CD4-positive, CD25-positive, alpha-beta regulatory T cell (primary cell): ENCODE measurements at regions not wholly inside any gene's neighbourhood (a gene's known extent, or its start where the extent isn't known, plus 50 kb on each side); places are given as distances from the start of the nearest gene placed in this dataset.

ENCODE experiments used
- ATAC-seq, 2 donors: fragments of 150-1000 bp; cut with Tn5 transposase; one replicate each; pipeline ENCODE4 v1.10.0; 2021; ENCODE audit warnings: low read depth in 2 of 2, moderate number of reproducible peaks in 2 of 2, moderate library complexity in 1 of 2
- DNase-seq, 3 donors: peaks; one replicate each; pipeline versions ENCODE4 v3.0.0 to v3.0.0-alpha.2; 2012 to 2022; ENCODE audit warnings: mixed read lengths in 1 of 3
- H3K27ac ChIP-seq: one replicate; pipeline ENCODE4 v1.7.0; 2013; ENCODE audit warnings: mild to moderate bottlenecking, low read length; ENCODE audit not compliant: insufficient read depth, poor library complexity, severe bottlenecking
- H3K27me3 ChIP-seq: one replicate; pipeline ENCODE4 v1.7.0; 2013; ENCODE audit warnings: low read length; ENCODE audit not compliant: control insufficient read depth, insufficient read depth
- H3K36me3 ChIP-seq: one replicate; pipeline ENCODE4 v1.7.0; 2013; ENCODE audit warnings: mild to moderate bottlenecking, low read length, moderate library complexity; ENCODE audit not compliant: control insufficient read depth, insufficient read depth
- H3K4me1 ChIP-seq: 2 replicates; pipeline ENCODE4 v1.7.0; 2013; ENCODE audit warnings: mild to moderate bottlenecking, low read length; ENCODE audit not compliant: insufficient read depth, control insufficient read depth, poor library complexity, severe bottlenecking
- H3K4me3 ChIP-seq: one replicate; pipeline ENCODE4 v1.7.0; 2013; ENCODE audit warnings: low read depth, mild to moderate bottlenecking, low read length, moderate library complexity
- H3K9me3 ChIP-seq, 2 experiments: 1 replicate in 1 of 2; 2 replicates in 1 of 2; pipeline ENCODE4 v1.7.0; 2013; ENCODE audit warnings: low read length in 2 of 2, mild to moderate bottlenecking in 1 of 2, moderate library complexity in 1 of 2; ENCODE audit not compliant: control insufficient read depth in 2 of 2
- H3K27ac Mint-ChIP-seq, 3 donors: one replicate each; pipeline ENCODE4 v1.8.0; 2020 to 2022; ENCODE audit warnings: mild to moderate bottlenecking in 3 of 3, mixed read lengths in 3 of 3, moderate library complexity in 2 of 3
- H3K27me3 Mint-ChIP-seq: one replicate; pipeline ENCODE4 v1.8.0; 2022; ENCODE audit warnings: mild to moderate bottlenecking, mixed read lengths
- H3K36me3 Mint-ChIP-seq: one replicate; pipeline ENCODE4 v1.8.0; 2020; ENCODE audit warnings: mixed read lengths
- H3K4me1 Mint-ChIP-seq, 4 donors: one replicate each; pipeline ENCODE4 v1.8.0; 2020 to 2022; ENCODE audit warnings: mixed read lengths in 4 of 4, mild to moderate bottlenecking in 1 of 4
- H3K4me3 Mint-ChIP-seq, 4 donors: one replicate each; pipeline ENCODE4 v1.8.0; 2020 to 2022; ENCODE audit warnings: mild to moderate bottlenecking in 4 of 4, mixed read lengths in 4 of 4, moderate library complexity in 3 of 4
- H3K9me3 Mint-ChIP-seq, 7 donors: one replicate each; pipeline ENCODE4 v1.8.0; 2020 to 2022; ENCODE audit warnings: mixed read lengths in 7 of 7, mild to moderate bottlenecking in 3 of 7, moderate library complexity in 2 of 7

DNA sequence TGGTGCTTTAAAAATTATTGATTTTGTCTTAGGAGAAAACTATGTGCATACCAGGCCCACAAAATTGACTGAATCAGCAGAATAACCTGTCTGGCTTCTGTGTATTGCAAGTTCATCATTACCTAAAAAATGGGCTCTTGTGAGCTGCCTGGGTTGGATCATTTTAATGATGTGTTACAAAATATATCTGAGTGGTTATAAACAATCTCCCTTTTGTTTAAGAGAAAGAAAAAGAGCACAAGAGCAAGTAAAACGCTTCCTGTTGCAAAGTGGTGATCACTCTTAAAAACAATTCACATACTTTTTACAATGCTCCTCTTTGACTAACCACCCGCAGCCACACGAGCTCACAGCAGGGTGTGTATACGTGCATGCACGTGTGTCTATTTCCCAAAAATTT is 335.1 kb downstream of the HDGFL1 start:
- H3K36me3 Mint-ChIP-seq: no peaks in the 10 kb centered on the region
- H3K27me3 Mint-ChIP-seq: no peaks in the 10 kb centered on the region
- no peaks in the 10 kb centered on the region for H3K9me3 ChIP-seq
- H3K4me1 Mint-ChIP-seq: no peaks in the 10 kb centered on the region
- no peak overlapping the region for H3K27ac Mint-ChIP-seq
- DNase-seq (no peak), ATAC-seq (no peak)
- no peak overlapping the region for H3K27ac ChIP-seq
- H3K36me3 ChIP-seq: no peaks in the 10 kb centered on the region
- H3K9me3 Mint-ChIP-seq: peaks cover 2 to 16% (median 6%) of the 10 kb centered on the region in 7 donors
- no peak overlapping the region for H3K4me3 ChIP-seq
- H3K4me1 ChIP-seq: no peaks in the 10 kb centered on the region
- H3K4me3 Mint-ChIP-seq: no peak overlapping the region
- H3K27me3 ChIP-seq: no peaks in the 10 kb centered on the region

DNA sequence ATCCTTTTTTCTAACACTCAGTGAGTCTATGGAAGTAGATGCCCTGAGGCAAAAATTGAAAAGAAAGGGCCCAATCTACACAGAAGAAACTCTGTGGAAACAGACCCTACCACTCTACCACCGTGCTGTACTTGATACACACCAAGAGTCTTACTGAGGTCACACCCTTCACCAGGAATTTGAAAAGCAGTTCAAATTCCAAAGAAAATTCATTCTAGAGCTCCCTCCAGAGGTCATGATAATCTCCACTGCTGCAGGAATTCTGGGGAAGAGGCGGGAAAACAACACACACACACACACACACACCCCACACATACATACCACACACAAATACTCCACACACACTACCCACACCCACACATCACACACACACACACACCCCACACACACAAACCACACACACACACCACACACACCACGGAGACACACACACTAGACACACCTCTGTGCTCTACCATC is 336.8 kb downstream of the HDGFL1 start:
- no peaks in the 10 kb centered on the region for H3K27me3 Mint-ChIP-seq
- no peaks in the 10 kb centered on the region for H3K4me1 ChIP-seq
- no peak overlapping the region for H3K4me3 Mint-ChIP-seq
- no peaks in the 10 kb centered on the region for H3K36me3 ChIP-seq
- no peaks in the 10 kb centered on the region for H3K9me3 ChIP-seq
- no peak overlapping the region for H3K4me3 ChIP-seq
- H3K27ac ChIP-seq: no peak overlapping the region
- ATAC-seq (no peak), DNase-seq (no peak)
- no peaks in the 10 kb centered on the region for H3K27me3 ChIP-seq
- peaks cover 2 to 18% (median 6%) of the 10 kb centered on the region in 7 donors for H3K9me3 Mint-ChIP-seq
- no peak overlapping the region for H3K27ac Mint-ChIP-seq
- H3K36me3 Mint-ChIP-seq: no peaks in the 10 kb centered on the region
- H3K4me1 Mint-ChIP-seq: no peaks in the 10 kb centered on the region

DNA sequence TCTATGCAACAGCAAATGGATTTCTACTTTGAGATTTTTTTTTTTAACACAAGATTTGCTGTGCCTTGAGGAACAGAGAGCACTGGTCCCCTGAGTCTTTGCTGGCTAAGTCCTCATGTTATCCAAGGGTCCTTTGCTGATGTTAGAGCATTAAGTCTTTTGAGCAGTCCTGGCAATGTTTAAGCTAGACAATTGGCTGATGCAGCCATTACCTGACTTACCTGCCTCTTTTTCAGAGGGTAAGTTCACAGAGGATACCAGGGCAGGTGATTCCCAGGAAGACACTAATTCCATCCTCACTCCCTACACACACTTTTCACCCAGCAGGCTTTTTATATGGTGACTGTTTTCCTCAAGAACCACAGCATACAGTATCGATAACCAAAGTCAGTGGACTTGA is 337.7 kb downstream of the HDGFL1 start:
- Mint-ChIP-seq H3K27ac (no peak overlapping the region), H3K9me3 (peaks cover 2 to 18% (median 6%) of the 10 kb centered on the region in 7 donors), H3K27me3 (no peaks in the 10 kb centered on the region), H3K4me1 (no peaks in the 10 kb centered on the region), H3K4me3 (no peak overlapping the region), H3K36me3 (no peaks in the 10 kb centered on the region)
- ATAC-seq: no peak
- no peak overlapping the region for H3K27ac ChIP-seq
- no peak for DNase-seq
- H3K4me1 ChIP-seq: no peaks in the 10 kb centered on the region
- no peaks in the 10 kb centered on the region for H3K36me3 ChIP-seq
- no peaks in the 10 kb centered on the region for H3K27me3 ChIP-seq
- no peaks in the 10 kb centered on the region for H3K9me3 ChIP-seq
- H3K4me3 ChIP-seq: no peak overlapping the region

DNA sequence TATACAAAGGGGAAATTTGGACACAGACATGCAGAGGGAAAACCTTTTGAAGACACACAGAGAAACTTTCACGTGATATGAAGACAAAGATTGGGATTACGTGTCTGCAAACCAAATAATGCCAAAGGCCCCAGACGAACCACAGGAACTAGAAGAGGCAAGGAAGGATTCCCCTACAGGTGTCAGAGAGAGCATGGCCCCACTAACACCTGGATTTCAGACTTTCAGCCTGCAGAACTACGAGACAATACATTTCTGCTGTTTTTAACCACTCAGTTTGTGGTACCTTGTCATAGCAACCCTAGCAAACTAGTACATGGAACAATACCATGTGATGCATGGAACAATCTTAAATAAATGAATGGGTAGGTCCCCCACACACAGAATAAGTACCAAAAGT is 341.0 kb downstream of the HDGFL1 start:
- Mint-ChIP-seq H3K27ac (no peak overlapping the region), H3K27me3 (no peaks in the 10 kb centered on the region), H3K4me1 (no peaks in the 10 kb centered on the region), H3K36me3 (no peaks in the 10 kb centered on the region), H3K9me3 (peaks cover 0 to 20% (median 6%) of the 10 kb centered on the region in 7 donors), H3K4me3 (no peak overlapping the region)
- DNase-seq (no peak), ATAC-seq (no peak)
- no peaks in the 10 kb centered on the region for H3K4me1 ChIP-seq
- H3K27me3 ChIP-seq: no peaks in the 10 kb centered on the region
- no peaks in the 10 kb centered on the region for H3K9me3 ChIP-seq
- H3K4me3 ChIP-seq: no peak overlapping the region
- no peak overlapping the region for H3K27ac ChIP-seq
- H3K36me3 ChIP-seq: no peaks in the 10 kb centered on the region

DNA sequence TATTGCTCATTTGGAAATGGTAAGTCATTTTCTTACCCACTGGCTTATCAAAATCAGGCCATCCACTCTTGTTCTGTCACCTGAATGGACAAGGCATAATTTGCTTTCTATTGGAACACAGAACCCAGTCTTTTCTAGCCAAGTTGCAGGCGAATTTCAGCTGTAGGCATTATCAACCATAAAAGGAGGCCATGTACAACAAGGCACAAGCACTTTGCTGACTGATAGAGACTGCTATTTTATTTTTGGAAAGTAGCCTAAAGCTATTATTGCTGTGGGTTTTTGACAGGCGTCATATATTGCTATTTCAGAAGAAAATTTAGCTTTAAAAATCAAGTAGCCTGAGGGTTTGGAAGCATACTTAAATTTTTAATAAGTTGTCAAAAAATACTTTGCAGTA is 344.2 kb downstream of the HDGFL1 start:
- no peaks in the 10 kb centered on the region for H3K9me3 ChIP-seq
- Mint-ChIP-seq H3K4me3 (no peak overlapping the region), H3K36me3 (no peaks in the 10 kb centered on the region), H3K9me3 (peaks cover 0 to 13% (median 3%) of the 10 kb centered on the region in 7 donors), H3K27me3 (no peaks in the 10 kb centered on the region), H3K27ac (no peak overlapping the region), H3K4me1 (no peaks in the 10 kb centered on the region)
- H3K27me3 ChIP-seq: no peaks in the 10 kb centered on the region
- no peaks in the 10 kb centered on the region for H3K4me1 ChIP-seq
- no peak overlapping the region for H3K4me3 ChIP-seq
- no peak for ATAC-seq
- H3K36me3 ChIP-seq: no peaks in the 10 kb centered on the region
- H3K27ac ChIP-seq: no peak overlapping the region
- no peak for DNase-seq

DNA sequence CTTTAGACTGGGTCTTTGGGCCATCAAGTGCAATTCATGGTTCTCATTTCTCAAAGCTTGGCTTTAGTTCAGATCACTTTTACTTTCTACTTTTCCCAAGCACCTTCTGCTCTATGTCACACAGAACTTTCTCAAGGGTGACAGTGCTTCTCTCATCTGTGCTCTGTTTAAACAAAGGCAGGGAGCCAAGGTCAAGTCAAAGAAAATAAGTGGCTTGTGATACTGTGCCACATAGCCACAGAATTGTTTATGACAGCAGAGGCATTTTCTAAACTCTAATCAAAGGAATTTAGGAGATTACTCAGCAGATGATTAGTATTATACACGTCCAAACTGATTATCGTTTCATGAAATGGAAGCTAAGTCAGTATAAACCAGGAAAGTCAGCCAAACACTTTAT is 348.0 kb downstream of the HDGFL1 start:
- Mint-ChIP-seq H3K9me3 (peaks cover 0 to 7% (median 4%) of the 10 kb centered on the region in 7 donors), H3K4me1 (no peaks in the 10 kb centered on the region), H3K36me3 (no peaks in the 10 kb centered on the region), H3K4me3 (no peak overlapping the region), H3K27ac (no peak overlapping the region), H3K27me3 (no peaks in the 10 kb centered on the region)
- H3K4me3 ChIP-seq: no peak overlapping the region
- DNase-seq (no peak), ATAC-seq (no peak)
- H3K27me3 ChIP-seq: no peaks in the 10 kb centered on the region
- H3K27ac ChIP-seq: no peak overlapping the region
- no peaks in the 10 kb centered on the region for H3K36me3 ChIP-seq
- H3K9me3 ChIP-seq: no peaks in the 10 kb centered on the region
- no peaks in the 10 kb centered on the region for H3K4me1 ChIP-seq

DNA sequence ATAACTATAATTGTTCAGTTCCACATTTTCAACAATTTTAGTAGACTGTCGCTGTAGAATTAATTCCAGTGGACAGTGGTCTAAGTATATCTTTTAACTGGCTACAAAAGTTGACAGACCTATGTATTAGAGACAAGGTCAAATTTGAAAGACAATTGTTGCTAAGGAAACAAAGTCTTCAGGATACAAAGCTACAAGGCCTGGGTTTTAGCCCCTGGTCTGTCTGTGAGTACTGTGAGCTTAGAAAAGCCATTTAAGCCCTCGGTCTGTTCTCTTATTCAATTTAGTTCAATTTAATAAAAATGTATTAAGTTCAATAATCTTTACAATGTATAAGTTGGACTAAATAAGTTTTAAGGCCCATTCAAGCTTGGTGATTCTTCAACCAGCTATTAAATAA is 352.5 kb downstream of the HDGFL1 start:
- Histone ChIP-seq H3K9me3 (no peaks in the 10 kb centered on the region), H3K4me3 (no peak overlapping the region), H3K4me1 (no peaks in the 10 kb centered on the region), H3K27ac (no peak overlapping the region), H3K36me3 (no peaks in the 10 kb centered on the region), H3K27me3 (no peaks in the 10 kb centered on the region)
- H3K4me1 Mint-ChIP-seq: no peaks in the 10 kb centered on the region
- H3K27ac Mint-ChIP-seq: no peak overlapping the region
- DNase-seq: no peak
- no peaks in the 10 kb centered on the region for H3K36me3 Mint-ChIP-seq
- peaks cover 0 to 10% (median 2%) of the 10 kb centered on the region in 7 donors for H3K9me3 Mint-ChIP-seq
- no peaks in the 10 kb centered on the region for H3K27me3 Mint-ChIP-seq
- H3K4me3 Mint-ChIP-seq: no peak overlapping the region
- no peak for ATAC-seq

DNA sequence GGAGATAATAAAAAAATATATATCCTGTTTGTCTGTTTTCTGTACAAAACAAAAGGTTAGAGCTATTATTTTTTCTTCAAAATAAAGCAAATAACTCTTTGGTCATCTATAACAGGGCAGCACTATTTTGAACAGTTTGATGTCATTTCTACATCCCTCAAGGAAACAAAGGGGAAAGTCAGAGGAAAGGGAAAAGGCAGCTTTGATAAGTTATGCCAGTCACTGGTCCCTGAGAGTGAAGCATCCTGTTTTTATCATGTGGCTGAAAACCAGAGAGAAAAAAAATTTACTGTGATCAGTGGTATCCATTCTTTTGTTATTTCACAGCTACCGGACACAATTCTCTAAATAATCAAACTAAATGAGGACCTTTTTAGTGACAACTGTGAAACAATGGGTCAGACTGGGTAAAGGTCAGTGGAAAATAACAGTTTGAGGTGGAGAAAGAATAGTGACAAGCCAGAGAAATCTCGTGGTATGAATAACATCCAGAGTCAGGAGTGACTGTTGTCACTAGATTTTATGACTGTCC is 356.0 kb downstream of the HDGFL1 start:
- H3K4me3 ChIP-seq: no peak overlapping the region
- Mint-ChIP-seq H3K4me1 (peaks cover 0 to 4% (median 0%) of the 10 kb centered on the region in 4 donors), H3K36me3 (no peaks in the 10 kb centered on the region), H3K4me3 (no peak overlapping the region), H3K27me3 (no peaks in the 10 kb centered on the region), H3K27ac (no peak overlapping the region), H3K9me3 (peaks cover 0 to 3% (median 0%) of the 10 kb centered on the region in 7 donors)
- H3K27ac ChIP-seq: no peak overlapping the region
- no peaks in the 10 kb centered on the region for H3K36me3 ChIP-seq
- H3K4me1 ChIP-seq: no peaks in the 10 kb centered on the region
- ATAC-seq: no peak
- no peak for DNase-seq
- no peaks in the 10 kb centered on the region for H3K27me3 ChIP-seq
- no peaks in the 10 kb centered on the region for H3K9me3 ChIP-seq
